Thyroid gland (tissue), 4 donors: ENCODE measurements at regions not wholly inside any gene's neighbourhood (a gene's known extent, or its start where the extent isn't known, plus 50 kb on each side); places are given as distances from the start of the nearest gene placed in this dataset.

ENCODE experiments used
- POLR2A ChIP-seq, 2 donors: fragments of 450-650 bp; IDR thresholded peaks; one replicate each; pipeline ENCODE4 v1.6.1; 2017; ENCODE audit warnings: antibody characterized with exemption in 2 of 2, mild to moderate bottlenecking in 2 of 2, moderate library complexity in 1 of 2
- TF ChIP-seq, protein P1 (sequence below), 6 experiments: fragments of 200-600 bp in 3 of 6; fragments of 450-650 bp in 3 of 6; sonication (generic) in 3 of 6; IDR thresholded peaks; one replicate each; pipeline ENCODE4 v1.5.1; 2016 to 2019; ENCODE audit warnings: antibody characterized with exemption in 6 of 6, mild to moderate bottlenecking in 2 of 6, inconsistent platforms in 1 of 6, moderate library complexity in 1 of 6

DNA sequence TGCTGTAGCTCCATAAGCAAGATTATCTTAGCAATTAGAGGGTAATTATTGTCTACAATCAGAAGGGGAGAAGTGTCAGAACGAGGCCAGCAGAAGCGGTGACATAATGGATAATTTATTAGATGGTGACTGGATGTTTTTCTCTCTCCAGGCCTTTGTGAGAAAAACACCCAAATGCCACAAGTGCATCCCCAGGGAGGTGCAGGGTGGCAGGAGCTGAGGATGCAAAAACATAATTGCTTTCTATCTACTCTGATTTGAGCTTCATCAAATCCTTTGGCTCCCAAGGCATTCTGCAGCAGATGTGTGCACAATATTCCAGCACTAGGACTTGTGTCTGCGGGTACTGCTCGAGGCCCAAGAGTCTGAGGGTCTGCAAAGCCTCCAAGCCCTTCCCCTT lies 220.1 kb upstream of the SERP2 start:
- TF ChIP-seq, protein P1, sequence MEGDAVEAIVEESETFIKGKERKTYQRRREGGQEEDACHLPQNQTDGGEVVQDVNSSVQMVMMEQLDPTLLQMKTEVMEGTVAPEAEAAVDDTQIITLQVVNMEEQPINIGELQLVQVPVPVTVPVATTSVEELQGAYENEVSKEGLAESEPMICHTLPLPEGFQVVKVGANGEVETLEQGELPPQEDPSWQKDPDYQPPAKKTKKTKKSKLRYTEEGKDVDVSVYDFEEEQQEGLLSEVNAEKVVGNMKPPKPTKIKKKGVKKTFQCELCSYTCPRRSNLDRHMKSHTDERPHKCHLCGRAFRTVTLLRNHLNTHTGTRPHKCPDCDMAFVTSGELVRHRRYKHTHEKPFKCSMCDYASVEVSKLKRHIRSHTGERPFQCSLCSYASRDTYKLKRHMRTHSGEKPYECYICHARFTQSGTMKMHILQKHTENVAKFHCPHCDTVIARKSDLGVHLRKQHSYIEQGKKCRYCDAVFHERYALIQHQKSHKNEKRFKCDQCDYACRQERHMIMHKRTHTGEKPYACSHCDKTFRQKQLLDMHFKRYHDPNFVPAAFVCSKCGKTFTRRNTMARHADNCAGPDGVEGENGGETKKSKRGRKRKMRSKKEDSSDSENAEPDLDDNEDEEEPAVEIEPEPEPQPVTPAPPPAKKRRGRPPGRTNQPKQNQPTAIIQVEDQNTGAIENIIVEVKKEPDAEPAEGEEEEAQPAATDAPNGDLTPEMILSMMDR (IDR thresholded peaks at IDR 0.05), result no peak
- no peak for TF ChIP-seq POLR2A (IDR thresholded peaks at IDR 0.05)
